AG10803 (cell line): ENCODE measurements at regions not wholly inside any gene's neighbourhood (a gene's known extent, or its start where the extent isn't known, plus 50 kb on each side); places are given as distances from the start of the nearest gene placed in this dataset.

Source experiments
- DNase-seq: peaks from one replicate; pipeline ENCODE4 v3.0.0; 2010; ENCODE audit warnings: low read depth
- H3K4me3 ChIP-seq: 2 replicates; pipeline ENCODE4 v1.5.1; 2011; ENCODE audit warnings: mild to moderate bottlenecking, low read length, control low read depth
- TF ChIP-seq, protein P1 (sequence below): conservative IDR thresholded peaks from 2 replicates; pipeline ENCODE4 v1.5.1; 2011; ENCODE audit warnings: mild to moderate bottlenecking, low read length, control low read depth, inconsistent platforms

GRCh38 chr7:113797420-113798010 is 121.3 kb downstream of the PPP1R3A start:
- no peak overlapping the region for H3K4me3 ChIP-seq
- no peak for DNase-seq
- TF ChIP-seq, protein P1, sequence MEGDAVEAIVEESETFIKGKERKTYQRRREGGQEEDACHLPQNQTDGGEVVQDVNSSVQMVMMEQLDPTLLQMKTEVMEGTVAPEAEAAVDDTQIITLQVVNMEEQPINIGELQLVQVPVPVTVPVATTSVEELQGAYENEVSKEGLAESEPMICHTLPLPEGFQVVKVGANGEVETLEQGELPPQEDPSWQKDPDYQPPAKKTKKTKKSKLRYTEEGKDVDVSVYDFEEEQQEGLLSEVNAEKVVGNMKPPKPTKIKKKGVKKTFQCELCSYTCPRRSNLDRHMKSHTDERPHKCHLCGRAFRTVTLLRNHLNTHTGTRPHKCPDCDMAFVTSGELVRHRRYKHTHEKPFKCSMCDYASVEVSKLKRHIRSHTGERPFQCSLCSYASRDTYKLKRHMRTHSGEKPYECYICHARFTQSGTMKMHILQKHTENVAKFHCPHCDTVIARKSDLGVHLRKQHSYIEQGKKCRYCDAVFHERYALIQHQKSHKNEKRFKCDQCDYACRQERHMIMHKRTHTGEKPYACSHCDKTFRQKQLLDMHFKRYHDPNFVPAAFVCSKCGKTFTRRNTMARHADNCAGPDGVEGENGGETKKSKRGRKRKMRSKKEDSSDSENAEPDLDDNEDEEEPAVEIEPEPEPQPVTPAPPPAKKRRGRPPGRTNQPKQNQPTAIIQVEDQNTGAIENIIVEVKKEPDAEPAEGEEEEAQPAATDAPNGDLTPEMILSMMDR, result no peak

DNA sequence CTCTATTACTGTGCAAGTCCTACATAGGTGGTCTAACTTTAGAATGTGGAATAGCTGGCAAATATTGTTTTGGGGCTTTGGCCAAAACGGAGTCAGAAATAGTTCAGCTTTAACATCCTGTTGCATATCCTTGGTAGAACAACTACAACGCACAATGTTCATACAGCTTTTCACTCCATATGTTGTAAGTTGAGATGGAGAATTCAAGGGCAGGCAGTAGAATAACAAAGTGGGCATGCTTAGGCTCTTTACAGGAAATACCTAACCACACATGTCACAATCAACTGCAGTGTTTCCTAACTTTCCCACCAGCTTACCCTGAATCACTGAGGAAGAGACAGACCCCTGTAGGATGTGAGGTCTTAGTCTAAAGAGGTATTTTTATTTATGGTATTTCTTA is 122.3 kb downstream of the PPP1R3A start:
- peak; percentile 41 for DNase-seq
- TF ChIP-seq, protein P1, result no peak

GRCh38 chr7:113794573-113794972 is 124.2 kb downstream of the PPP1R3A start:
- TF ChIP-seq, protein P1, result no peak
- no peak for DNase-seq
- no peak overlapping the region for H3K4me3 ChIP-seq

More for the DNA sequence above, 122.3 kb downstream of the PPP1R3A start:
- no peak overlapping the region for H3K4me3 ChIP-seq

DNA sequence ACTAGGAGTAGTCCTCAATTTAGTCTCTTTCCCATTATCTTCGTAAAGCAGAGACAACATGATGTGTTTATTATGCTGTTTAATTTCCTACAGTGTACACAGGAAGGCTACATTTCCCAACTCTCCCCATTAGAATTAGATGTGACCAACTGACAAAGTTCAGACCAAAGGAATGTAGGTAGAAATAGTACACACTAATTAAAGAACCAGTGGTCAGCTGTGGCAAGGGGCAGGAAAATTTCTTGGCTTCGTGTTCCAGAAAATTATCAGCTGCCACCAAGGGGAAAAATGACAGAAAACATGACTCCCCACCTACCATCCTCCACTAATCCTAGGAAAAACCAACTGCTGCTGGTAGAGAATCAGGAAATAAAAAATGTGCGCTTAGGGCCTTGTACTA is 125.6 kb downstream of the PPP1R3A start:
- TF ChIP-seq, protein P1, result no peak

GRCh38 chr7:113790025-113790424 is 128.8 kb downstream of the PPP1R3A start:
- no peak overlapping the region for H3K4me3 ChIP-seq
- TF ChIP-seq, protein P1, result no peak
- no peak for DNase-seq

More for the DNA sequence above, 125.6 kb downstream of the PPP1R3A start:
- no peak overlapping the region for H3K4me3 ChIP-seq
- DNase-seq, result no peak

- DNase-seq, result no peak
- TF ChIP-seq, protein P1, result no peak
- no peak overlapping the region for H3K4me3 ChIP-seq
Measured at GRCh38 chr7:113787106-113787505, 131.7 kb downstream of the PPP1R3A start.

DNA sequence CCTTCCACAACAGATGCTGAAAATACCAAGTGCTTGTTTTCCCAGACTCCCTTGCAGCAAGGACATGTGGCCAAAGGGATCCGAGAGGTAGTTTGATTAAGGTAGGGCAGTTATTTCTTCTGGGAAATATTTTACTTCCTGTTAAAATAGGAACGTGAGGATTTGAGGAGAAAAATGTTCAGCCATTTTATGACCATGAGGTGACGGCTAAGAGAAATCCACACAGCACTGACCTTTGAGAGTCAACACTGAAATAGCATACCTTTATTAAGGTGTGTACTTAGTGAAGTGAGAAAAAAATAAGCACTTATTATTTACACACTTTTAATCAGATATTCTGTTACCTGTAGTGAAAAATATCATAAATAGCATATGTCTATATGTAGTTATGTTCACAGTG is 133.9 kb downstream of the PPP1R3A start:
- TF ChIP-seq, protein P1, result no peak
- no peak overlapping the region for H3K4me3 ChIP-seq
- no peak for DNase-seq
